WERI-Rb-1 (cell line): ENCODE measurements at regions not wholly inside any gene's neighbourhood (a gene's known extent, or its start where the extent isn't known, plus 50 kb on each side); places are given as distances from the start of the nearest gene placed in this dataset.

Experiments
- DNase-seq: peaks from one replicate; pipeline ENCODE4 v3.0.0-alpha.2; 2020
- H3K27ac ChIP-seq: fragments of 250-450 bp; sonication (Bioruptor Pico); 2 replicates; pipeline ENCODE4 v1.5.1; 2020; ENCODE audit warnings: mild to moderate bottlenecking, moderate library complexity
- H3K27me3 ChIP-seq: fragments of 250-450 bp; sonication (Bioruptor Pico); 2 replicates; pipeline ENCODE4 v1.5.1; 2021; ENCODE audit warnings: mild to moderate bottlenecking, low read depth, moderate library complexity; ENCODE audit not compliant: insufficient read depth, severe bottlenecking
- H3K36me3 ChIP-seq: fragments of 250-450 bp; sonication (Bioruptor Pico); 2 replicates; pipeline ENCODE4 v1.5.1; 2020; ENCODE audit warnings: mild to moderate bottlenecking, moderate library complexity
- H3K4me3 ChIP-seq: 2 replicates; pipeline ENCODE4 v1.5.1; 2011; ENCODE audit warnings: low read depth, mild to moderate bottlenecking, control low read depth, low read length
- H3K9me3 ChIP-seq: fragments of 250-450 bp; sonication (Bioruptor Pico); 2 replicates; pipeline ENCODE4 v1.5.1; 2021; ENCODE audit warnings: mild to moderate bottlenecking, moderate library complexity; ENCODE audit not compliant: severe bottlenecking
- CTCF ChIP-seq: IDR thresholded peaks from 2 replicates; pipeline ENCODE4 v1.5.1; 2011; ENCODE audit warnings: low read depth, mild to moderate bottlenecking, control low read depth, inconsistent platforms, low read length

DNA sequence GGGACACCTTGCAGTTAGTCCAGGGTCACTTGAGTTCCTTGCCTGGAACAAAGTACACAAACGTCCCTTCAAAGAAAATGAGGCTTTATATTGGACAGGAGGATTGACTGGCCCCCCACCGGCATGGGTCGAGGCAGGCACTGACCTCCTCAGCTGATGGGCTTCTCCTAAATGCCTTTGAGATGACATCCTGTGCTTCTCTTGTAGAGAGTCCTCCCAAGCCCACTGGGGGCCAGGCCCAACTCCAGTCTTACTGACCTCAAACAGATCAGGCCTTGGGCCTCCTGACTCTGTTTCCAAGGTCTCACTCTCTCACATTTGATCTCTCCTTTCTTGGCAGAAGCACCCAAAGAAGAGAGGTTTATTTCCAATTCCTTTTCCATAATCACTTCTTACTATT, 516.1 kb downstream of the MCTP2 start:
- Histone ChIP-seq H3K4me3 (no peak overlapping the region), H3K36me3 (no peaks in the 10 kb centered on the region), H3K9me3 (no peaks in the 10 kb centered on the region), H3K27me3 (peaks cover 57% of the 10 kb centered on the region), H3K27ac (no peak overlapping the region)
- DNase-seq: no peak
- TF ChIP-seq CTCF: no peak

DNA sequence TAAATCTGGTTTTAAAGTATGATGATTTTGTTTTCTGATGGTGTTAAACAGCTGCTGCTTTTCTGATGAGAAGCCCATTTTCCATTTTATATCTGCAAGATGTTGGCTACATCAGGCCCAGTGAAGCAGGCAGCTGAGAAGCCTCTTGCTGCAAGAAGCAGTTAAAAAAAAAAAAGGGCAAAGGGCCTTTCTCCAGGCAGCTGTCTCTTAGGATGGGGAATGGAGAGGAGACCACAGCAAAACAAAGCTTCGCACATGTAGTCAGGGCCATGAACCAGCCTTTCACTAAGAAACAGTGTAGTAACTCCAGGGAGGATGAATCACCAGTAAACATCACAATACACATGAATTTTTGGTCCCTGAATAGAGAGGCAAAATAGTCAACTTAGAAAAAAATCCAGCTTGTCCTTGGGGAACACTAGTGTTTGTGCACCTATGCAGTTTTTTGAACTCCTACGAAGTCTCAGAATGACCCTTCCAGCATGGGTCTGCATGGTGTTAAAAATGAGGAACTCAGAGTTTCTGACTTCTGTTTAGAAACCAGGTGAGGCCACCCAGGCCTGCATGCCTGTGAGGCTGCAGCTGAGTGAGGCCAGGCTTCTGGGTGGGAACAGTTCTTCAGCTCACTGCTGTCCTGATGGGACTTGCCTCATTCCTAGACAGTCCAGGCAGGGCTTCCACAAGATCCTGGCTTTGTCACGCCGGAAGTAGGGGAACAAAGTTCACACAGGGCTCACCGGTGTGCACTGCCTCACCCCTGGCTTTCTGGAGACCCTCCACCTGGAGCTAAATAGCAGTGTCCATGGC, 518.7 kb downstream of the MCTP2 start:
- H3K36me3 ChIP-seq: no peaks in the 10 kb centered on the region
- no peak for DNase-seq
- H3K27me3 ChIP-seq: peaks cover 56% of the 10 kb centered on the region
- no peak overlapping the region for H3K4me3 ChIP-seq
- H3K9me3 ChIP-seq: no peaks in the 10 kb centered on the region
- H3K27ac ChIP-seq: no peak overlapping the region
- TF ChIP-seq CTCF: no peak

GRCh38 chr15:94760348-94760747, 529.0 kb downstream of the MCTP2 start:
- Histone ChIP-seq H3K36me3 (no peaks in the 10 kb centered on the region), H3K27ac (no peak overlapping the region), H3K27me3 (peaks cover 28% of the 10 kb centered on the region), H3K4me3 (no peak overlapping the region), H3K9me3 (no peaks in the 10 kb centered on the region)
- no peak for DNase-seq
- TF ChIP-seq CTCF: no peak

DNA sequence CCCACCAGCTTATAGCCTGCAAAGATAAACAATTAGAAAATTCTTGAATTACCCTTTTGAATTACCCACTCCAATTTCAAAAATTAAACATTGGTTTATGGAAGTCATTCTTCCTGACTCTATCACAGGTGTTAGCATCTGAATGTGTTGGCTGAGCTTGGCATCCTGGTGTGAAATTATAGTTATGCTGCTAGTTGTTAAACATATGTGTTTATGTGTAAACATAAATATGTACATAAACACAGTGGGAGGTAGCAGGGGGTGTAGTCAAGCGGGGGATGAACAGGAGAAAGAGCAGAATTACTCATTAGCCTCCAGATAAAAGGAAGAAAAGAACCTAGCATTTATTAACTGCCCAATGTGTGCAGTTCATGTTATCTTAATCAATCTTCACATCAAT, 530.2 kb downstream of the MCTP2 start:
- Histone ChIP-seq H3K27me3 (peaks cover 34% of the 10 kb centered on the region), H3K9me3 (no peaks in the 10 kb centered on the region), H3K27ac (no peak overlapping the region), H3K4me3 (no peak overlapping the region), H3K36me3 (no peaks in the 10 kb centered on the region)
- TF ChIP-seq CTCF: no peak
- DNase-seq: no peak

DNA sequence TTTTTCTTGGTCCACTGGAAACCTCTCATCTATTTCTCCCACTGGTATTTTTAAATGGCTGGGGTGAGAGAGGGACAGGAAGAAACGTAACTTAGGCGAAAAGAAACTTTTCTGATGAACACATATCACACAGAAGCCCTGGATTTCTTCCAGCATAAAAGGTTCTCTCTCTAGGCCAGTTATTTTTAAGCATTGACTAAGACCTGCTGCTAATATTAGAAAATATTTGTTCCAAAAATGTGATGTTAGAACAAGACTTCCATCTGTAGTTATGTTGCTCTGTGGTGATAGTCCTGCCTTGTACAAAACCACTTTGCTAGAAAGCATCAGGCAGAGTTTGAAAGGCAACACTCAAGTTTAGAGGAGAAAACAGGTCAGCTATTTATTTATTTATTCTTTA, 537.7 kb downstream of the MCTP2 start:
- H3K36me3 ChIP-seq: no peaks in the 10 kb centered on the region
- TF ChIP-seq CTCF: no peak

GRCh38 chr15:94770199-94770598, 538.8 kb downstream of the MCTP2 start:
- DNase-seq: no peak
- H3K36me3 ChIP-seq: no peaks in the 10 kb centered on the region
- H3K9me3 ChIP-seq: no peaks in the 10 kb centered on the region
- no peak overlapping the region for H3K27ac ChIP-seq
- no peak for TF ChIP-seq CTCF
- H3K4me3 ChIP-seq: no peak overlapping the region
- H3K27me3 ChIP-seq: peaks cover 48% of the 10 kb centered on the region

More for the DNA sequence above, 537.7 kb downstream of the MCTP2 start:
- no peak for DNase-seq
- no peak overlapping the region for H3K4me3 ChIP-seq
- peaks cover 54% of the 10 kb centered on the region for H3K27me3 ChIP-seq
- no peaks in the 10 kb centered on the region for H3K9me3 ChIP-seq
- no peak overlapping the region for H3K27ac ChIP-seq
